ENCODE measurements at regions not wholly inside any gene's neighbourhood (a gene's known extent, or its start where the extent isn't known, plus 50 kb on each side); places are given as distances from the start of the nearest gene placed in this dataset.
A peak's percentile ranks its signal among the peaks of the same experiment; 100 is the strongest.

DNA sequence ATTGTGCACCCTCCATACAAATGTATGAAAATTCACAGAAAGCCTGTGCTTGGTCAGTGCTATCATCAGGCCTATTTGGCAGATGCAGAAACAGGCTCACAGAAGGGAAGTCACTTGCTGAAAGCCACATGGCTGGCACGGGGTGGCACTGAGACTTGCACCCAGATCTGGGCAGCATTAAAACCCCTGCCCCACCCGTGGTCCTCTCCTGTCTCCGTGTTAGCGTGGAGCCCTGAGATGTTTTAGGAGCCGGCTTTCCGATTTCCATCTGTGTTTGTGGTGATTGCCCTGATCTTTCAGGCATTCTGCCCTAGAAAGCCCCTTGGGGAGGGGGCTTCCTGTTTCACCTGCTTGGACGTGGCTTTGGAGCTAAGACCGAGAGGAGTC, 102.2 kb upstream of the IER5L start:
- no peak for ATAC-seq
- Histone ChIP-seq H3K27ac (ENCODE audit: low read length) (no peak overlapping the region), H3K4me3 (ENCODE audit: low read length) (no peak overlapping the region), H3K4me1 (ENCODE audit: control insufficient read depth, insufficient read depth, low read length) (peaks cover 2% of the 10 kb centered on the region), H3K9me3 (ENCODE audit: control insufficient read depth, low read length) (no peaks in the 10 kb centered on the region), H3K27me3 (ENCODE audit: control insufficient read depth, insufficient read depth) (no peaks in the 10 kb centered on the region)
- DNase-seq, result no peak
- intact Hi-C loops (cut with DNase I), result no loop called here
- 85% methylated on average over 8 of the region's 8 CpGs for WGBS

DNA sequence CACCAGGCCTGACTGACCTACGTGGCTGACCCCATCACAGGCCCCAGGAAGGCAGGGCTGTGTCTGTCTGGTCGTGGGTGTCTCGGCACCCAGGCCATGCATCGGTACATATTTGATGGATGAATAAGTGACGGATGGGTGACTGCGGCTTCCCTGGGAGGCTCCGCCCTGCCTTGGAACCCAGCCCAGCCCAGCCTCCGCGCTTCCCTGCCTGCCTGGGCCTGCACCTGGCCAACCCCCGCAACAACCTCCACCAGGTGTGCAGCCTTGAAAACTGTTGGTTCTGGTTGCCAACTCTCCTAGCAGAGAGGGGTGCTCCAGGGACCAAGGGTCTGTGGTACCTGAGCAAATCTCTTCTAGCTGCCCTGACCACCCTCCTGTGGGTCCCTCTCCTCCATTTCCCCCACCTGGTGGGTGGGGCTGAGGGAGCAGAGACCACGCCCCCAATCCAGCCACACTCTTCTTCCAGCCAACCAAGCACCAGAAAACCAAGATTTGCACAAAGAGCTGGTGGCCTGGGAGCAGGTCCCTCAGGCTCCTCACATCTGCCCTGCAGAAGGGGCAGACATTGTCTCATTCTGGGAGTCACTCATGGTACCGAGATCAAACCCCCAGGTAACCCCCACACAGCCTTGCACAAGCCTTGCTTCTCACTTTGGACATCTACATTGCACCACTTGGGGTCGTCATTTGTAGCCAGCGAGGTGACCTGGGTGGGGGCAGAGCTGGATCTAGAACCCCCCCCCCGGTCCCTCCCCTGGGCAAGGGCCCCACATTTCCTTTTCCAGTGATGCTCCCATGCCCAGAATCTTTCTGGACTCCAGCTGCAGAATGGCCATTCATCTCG, 100.6 kb upstream of the IER5L start:
- no peak for DNase-seq
- H3K27me3 ChIP-seq (ENCODE audit: control insufficient read depth, insufficient read depth), result no peaks in the 10 kb centered on the region
- intact Hi-C loops (cut with DNase I), result no loop called here
- peaks cover 2% of the 10 kb centered on the region for H3K4me1 ChIP-seq (ENCODE audit: control insufficient read depth, insufficient read depth, low read length)
- 78% methylated on average over 16 of the region's 16 CpGs for WGBS
- no peak for ATAC-seq
- H3K9me3 ChIP-seq (ENCODE audit: control insufficient read depth, low read length), result no peaks in the 10 kb centered on the region
- no peak overlapping the region for H3K4me3 ChIP-seq (ENCODE audit: low read length)
- H3K27ac ChIP-seq (ENCODE audit: low read length), result no peak overlapping the region

DNA sequence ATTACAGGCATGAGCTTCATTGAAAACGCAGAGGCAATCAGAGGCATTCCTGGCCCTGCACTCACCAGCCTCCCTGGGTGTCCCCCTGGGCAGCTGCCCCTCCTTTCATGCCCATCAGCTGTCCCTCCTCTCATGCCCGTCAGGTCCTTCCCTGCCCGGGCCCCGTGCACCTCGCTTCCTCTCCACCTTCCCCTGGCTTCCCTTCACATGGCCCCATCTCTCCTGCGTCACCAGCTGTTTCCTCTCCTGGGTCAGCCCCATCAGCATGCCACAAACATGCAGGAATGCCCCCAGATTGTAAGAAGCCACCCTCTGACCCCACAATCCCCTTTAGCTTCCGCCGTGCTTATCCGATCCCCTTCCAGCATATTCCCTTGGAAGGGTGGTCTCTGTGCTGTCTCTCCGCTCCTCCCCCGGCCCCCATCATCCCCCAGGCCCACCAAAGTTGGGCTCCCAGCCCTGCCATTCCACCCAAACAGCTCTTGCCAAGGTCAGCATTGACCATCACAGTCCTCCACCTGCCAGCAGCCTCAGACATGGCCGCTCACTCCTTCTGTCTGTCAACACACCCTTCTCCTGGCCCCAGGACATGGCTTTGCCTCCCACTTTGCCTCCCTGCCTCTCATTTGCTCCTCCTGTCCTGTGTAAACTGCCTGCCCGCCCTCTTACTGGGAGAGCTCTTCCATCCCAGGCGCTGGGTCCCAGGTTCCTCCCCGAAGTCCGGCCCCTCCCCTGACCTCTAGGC, 98.6 kb upstream of the IER5L start:
- Histone ChIP-seq H3K9me3 (ENCODE audit: control insufficient read depth, low read length) (no peaks in the 10 kb centered on the region), H3K4me1 (ENCODE audit: control insufficient read depth, insufficient read depth, low read length) (no peaks in the 10 kb centered on the region), H3K27ac (ENCODE audit: low read length) (no peak overlapping the region), H3K4me3 (ENCODE audit: low read length) (no peak overlapping the region), H3K27me3 (ENCODE audit: control insufficient read depth, insufficient read depth) (no peaks in the 10 kb centered on the region)
- intact Hi-C loops (cut with DNase I), result no loop called here
- WGBS, result 82% methylated on average over 16 of the region's 16 CpGs
- DNase-seq (no peak), ATAC-seq (no peak)

DNA sequence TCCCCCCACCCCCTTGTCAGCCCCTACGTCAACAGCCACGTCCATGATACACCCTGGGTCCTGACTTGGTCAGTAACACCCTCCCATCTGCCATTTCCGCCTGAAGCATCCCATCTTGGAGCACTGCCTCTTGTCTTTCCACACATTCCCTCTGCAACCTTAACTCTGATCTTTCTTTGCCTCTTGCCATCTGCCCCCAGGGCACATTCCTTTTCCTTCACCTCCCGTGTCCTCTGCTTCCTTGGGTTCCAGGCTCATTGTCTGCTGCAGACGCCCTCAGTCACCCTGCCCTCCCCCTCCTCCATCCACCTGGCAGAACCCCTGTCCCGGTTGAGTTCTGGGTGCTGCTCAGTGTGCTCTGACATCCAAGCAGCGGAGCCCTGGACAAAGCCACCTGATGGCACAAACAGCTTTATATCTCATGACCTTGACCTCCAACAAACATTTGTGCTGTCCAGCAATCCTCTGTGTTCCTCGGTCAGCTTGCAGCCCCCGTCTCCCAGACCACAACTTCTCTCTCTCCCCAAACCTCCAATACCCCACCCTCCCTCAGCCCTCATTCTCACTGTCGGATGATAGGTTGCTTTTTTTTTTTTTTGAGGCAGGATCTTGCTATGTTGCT, 97.7 kb upstream of the IER5L start:
- Histone ChIP-seq H3K4me1 (ENCODE audit: control insufficient read depth, insufficient read depth, low read length) (no peaks in the 10 kb centered on the region), H3K9me3 (ENCODE audit: control insufficient read depth, low read length) (no peaks in the 10 kb centered on the region), H3K27me3 (ENCODE audit: control insufficient read depth, insufficient read depth) (no peaks in the 10 kb centered on the region), H3K4me3 (ENCODE audit: low read length) (no peak overlapping the region), H3K27ac (ENCODE audit: low read length) (no peak overlapping the region)
- ATAC-seq, result no peak
- no peak for DNase-seq
- 68% methylated on average over 10 of the region's 10 CpGs for WGBS
- intact Hi-C loops (cut with DNase I), result no loop called here

DNA sequence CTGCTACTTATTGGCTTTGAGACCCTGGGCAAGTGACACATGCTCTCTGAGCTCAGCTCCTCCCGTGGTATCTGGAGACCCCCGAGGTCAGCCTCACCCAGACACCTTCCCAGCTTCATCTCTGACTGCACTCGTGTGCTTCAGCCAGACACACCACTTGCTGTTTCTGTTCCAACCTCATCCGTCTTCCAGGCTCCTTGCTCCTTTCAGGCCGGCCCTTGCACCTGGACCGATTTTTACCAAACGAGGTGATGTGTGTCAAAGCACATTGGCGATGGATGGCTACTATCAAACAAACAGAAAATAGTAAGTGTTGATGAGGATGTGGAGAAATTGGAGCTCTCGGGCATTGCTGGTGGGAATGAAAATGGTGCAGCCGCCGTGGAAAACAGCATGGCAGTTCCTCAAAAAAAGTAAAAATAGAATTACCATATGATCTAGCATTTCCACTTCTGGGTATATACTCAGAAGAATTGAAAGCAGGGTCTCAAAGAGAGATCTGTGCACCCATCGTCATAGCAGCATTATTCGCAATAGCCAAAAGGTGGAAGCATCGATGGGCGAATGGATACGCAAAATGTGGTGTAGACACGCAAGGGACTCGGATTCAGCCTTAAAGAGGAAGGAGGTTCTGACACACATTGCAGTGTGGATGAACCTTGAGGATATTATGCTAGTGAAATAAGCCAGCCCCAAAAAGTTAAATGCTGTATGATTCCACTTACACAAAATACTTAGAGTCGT, 96.1 kb upstream of the IER5L start:
- Histone ChIP-seq H3K27ac (ENCODE audit: low read length) (no peak overlapping the region), H3K27me3 (ENCODE audit: control insufficient read depth, insufficient read depth) (no peaks in the 10 kb centered on the region), H3K4me1 (ENCODE audit: control insufficient read depth, insufficient read depth, low read length) (no peaks in the 10 kb centered on the region), H3K9me3 (ENCODE audit: control insufficient read depth, low read length) (no peaks in the 10 kb centered on the region), H3K4me3 (ENCODE audit: low read length) (no peak overlapping the region)
- intact Hi-C loops (cut with DNase I), result no loop called here
- ATAC-seq (no peak), DNase-seq (no peak)
- WGBS, result 84% methylated on average over 19 of the region's 19 CpGs

DNA sequence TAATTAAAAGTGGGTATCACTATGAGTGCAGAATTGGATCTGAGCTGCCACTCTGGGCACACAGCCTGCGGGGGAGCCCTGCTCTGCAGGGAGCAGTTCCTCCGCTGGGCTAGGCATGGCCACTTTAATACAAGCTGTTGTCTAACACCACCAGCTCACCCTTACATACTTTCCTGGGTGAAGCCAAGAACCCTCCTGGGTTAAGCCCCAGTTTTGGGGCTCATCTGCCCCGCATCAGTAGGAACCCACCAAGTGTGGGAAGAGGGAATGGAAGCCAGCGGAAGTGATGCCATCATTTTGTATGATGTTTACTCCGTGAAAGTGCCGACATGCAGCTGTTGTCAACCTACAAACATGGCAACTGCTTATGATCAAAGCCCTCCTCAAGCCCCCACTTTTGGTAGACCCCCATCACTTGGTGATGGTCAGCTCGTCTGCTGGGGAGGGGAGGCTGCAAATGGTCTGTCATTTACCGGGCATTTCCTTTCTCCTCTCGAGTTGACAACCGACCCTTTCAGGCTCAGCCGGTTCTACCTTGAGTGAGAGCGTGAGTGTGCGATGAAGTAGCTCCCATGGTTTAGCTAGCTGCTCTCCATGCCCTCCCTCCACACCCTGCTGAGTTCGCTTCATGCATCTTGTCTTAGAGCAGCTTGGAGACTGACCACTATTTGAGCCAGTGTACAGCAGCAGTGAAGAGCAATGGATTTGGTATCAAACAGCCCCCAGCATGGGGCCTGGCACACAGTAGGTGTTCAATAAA, 95.3 kb upstream of the IER5L start:
- Histone ChIP-seq H3K4me1 (ENCODE audit: control insufficient read depth, insufficient read depth, low read length) (no peaks in the 10 kb centered on the region), H3K4me3 (ENCODE audit: low read length) (no peak overlapping the region), H3K27ac (ENCODE audit: low read length) (no peak overlapping the region), H3K27me3 (ENCODE audit: control insufficient read depth, insufficient read depth) (no peaks in the 10 kb centered on the region), H3K9me3 (ENCODE audit: control insufficient read depth, low read length) (no peaks in the 10 kb centered on the region)
- intact Hi-C loops (cut with DNase I), result no loop called here
- no peak for DNase-seq
- WGBS, result 94% methylated on average over 14 of the region's 14 CpGs
- ATAC-seq, result no peak

DNA sequence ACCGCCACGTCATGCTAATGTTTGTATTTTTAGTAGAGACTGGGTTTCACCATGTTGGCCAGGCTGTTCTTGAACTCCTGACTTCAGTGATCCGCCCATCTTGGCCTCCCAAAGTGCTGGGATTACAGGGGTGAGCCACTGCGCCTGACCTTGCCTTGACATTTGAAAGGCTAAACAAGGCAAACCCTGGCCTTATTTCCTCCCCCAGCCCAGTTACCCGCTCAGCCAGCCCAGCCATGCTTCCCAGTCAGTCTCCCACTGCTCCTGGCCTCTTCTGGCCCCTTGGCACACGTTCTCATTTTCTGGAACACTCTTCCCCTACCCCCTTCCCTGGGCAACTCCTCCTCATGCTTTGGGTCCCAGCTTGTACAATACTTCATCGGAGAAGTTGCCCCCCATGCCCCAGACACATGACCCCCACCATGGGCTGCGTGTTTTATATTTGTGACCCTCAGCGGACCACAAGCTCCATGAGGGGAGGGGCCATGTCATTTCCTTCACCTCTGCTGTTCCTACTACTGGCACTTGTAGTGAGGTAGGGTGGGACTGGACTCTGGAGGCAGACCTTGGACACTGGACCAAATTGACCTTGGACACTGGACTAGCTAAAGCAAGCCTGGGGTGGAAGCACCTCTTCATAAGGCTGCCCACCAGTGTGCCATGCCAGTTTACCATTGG, 94.4 kb upstream of the IER5L start:
- DNase-seq (no peak), ATAC-seq (no peak)
- no peak overlapping the region for H3K4me3 ChIP-seq (ENCODE audit: low read length)
- no peaks in the 10 kb centered on the region for H3K27me3 ChIP-seq (ENCODE audit: control insufficient read depth, insufficient read depth)
- no peaks in the 10 kb centered on the region for H3K4me1 ChIP-seq (ENCODE audit: control insufficient read depth, insufficient read depth, low read length)
- H3K9me3 ChIP-seq (ENCODE audit: control insufficient read depth, low read length), result no peaks in the 10 kb centered on the region
- intact Hi-C loops (cut with DNase I), result no loop called here
- WGBS, result 92% methylated on average over 9 of the region's 9 CpGs
- H3K27ac ChIP-seq (ENCODE audit: low read length), result no peak overlapping the region

DNA sequence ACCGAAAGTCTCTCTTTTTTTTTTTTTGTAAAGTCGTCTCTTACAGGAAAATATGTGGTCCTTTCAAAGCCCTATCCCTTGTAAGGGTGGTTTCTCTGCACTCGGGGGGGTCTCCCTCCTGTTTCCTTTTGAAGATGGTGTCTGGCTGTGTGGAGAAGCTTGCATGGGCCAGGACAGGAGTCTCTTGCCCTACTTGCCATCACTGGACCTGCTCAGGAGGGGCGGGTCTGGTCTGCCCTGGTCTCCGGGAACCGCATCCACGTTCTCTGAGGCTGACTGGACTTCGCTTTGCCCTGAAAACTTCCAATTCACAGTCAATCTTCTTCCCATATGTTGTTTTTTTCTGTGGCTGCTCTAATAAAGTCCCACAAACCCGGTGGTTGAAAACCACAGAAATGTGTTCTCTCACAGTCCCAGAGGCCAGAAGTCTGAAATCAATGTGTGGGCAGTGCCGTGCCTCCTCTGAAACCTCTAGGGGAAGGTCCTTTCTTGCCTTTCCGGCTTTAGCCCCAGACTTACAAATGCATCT, 92.9 kb upstream of the IER5L start:
- intact Hi-C loops (cut with DNase I), result no loop called here
- no peak overlapping the region for H3K4me3 ChIP-seq (ENCODE audit: low read length)
- DNase-seq (peak in 1 of 3 donors; percentile 4), ATAC-seq (peak in 1 of 2 donors; percentile 22)
- H3K27ac ChIP-seq (ENCODE audit: low read length), result no peak overlapping the region
- WGBS, result 58% methylated on average over 11 of the region's 11 CpGs
- H3K9me3 ChIP-seq (ENCODE audit: control insufficient read depth, low read length), result no peaks in the 10 kb centered on the region
- H3K27me3 ChIP-seq (ENCODE audit: control insufficient read depth, insufficient read depth), result no peaks in the 10 kb centered on the region
- no peaks in the 10 kb centered on the region for H3K4me1 ChIP-seq (ENCODE audit: control insufficient read depth, insufficient read depth, low read length)

GRCh38 chr9:129270205-129270604, 92.1 kb upstream of the IER5L start:
- Histone ChIP-seq H3K4me3 (ENCODE audit: low read length) (no peak overlapping the region), H3K27me3 (ENCODE audit: control insufficient read depth, insufficient read depth) (no peaks in the 10 kb centered on the region), H3K27ac (ENCODE audit: low read length) (no peak overlapping the region), H3K9me3 (ENCODE audit: control insufficient read depth, low read length) (no peaks in the 10 kb centered on the region), H3K4me1 (ENCODE audit: control insufficient read depth, insufficient read depth, low read length) (no peaks in the 10 kb centered on the region)
- peak in 1 of 3 donors; percentile 37 for DNase-seq
- 91% methylated on average over 10 of the region's 10 CpGs for WGBS
- no peak for ATAC-seq
- intact Hi-C loops (cut with DNase I), result no loop called here

DNA sequence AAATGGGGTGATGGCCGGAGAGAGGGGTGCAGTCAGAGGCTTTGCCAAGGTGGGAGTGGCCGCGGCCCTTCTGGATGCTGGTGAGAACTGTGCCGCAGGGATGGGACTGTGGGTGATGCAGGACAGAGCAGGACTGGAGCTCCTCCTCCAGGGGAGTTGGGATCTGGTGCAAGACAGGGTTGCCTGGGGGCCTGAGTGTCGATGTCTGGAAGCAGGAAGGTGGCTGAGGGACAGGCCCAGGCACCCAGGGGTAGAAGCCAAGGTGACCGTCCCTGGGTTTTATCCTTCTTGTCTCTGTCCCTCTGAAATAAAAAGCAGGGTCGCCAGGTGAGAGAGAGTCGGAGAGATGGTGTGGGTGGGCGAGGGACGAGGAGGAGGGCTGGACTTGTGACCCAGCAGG, 89.1 kb upstream of the IER5L start:
- WGBS, result 90% methylated on average over 10 of the region's 10 CpGs
- H3K4me1 ChIP-seq (ENCODE audit: control insufficient read depth, insufficient read depth, low read length), result no peaks in the 10 kb centered on the region
- no peak for ATAC-seq
- peak in 1 of 3 donors; percentile 25 for DNase-seq
- no peak overlapping the region for H3K27ac ChIP-seq (ENCODE audit: low read length)
- H3K27me3 ChIP-seq (ENCODE audit: control insufficient read depth, insufficient read depth), result no peaks in the 10 kb centered on the region
- intact Hi-C loops (cut with DNase I), result no loop called here
- no peaks in the 10 kb centered on the region for H3K9me3 ChIP-seq (ENCODE audit: control insufficient read depth, low read length)
- no peak overlapping the region for H3K4me3 ChIP-seq (ENCODE audit: low read length)

All from right cardiac atrium (tissue), 5 donors.